Endothelial cell of hepatic sinusoid (primary cell): ENCODE measurements at regions not wholly inside any gene's neighbourhood (a gene's known extent, or its start where the extent isn't known, plus 50 kb on each side); places are given as distances from the start of the nearest gene placed in this dataset.
"Not testable (repeated sequence)": the region's sequence is repeated elsewhere in the genome, so short reads cannot be mapped to it uniquely, and the experiment has no call there.

Experiments
- in situ Hi-C: cut with HindIII; loops from 2 replicates; pipeline ENCODE4 v1.10.0; 2017; ENCODE audit warnings: low sequenced_read_pairs

DNA sequence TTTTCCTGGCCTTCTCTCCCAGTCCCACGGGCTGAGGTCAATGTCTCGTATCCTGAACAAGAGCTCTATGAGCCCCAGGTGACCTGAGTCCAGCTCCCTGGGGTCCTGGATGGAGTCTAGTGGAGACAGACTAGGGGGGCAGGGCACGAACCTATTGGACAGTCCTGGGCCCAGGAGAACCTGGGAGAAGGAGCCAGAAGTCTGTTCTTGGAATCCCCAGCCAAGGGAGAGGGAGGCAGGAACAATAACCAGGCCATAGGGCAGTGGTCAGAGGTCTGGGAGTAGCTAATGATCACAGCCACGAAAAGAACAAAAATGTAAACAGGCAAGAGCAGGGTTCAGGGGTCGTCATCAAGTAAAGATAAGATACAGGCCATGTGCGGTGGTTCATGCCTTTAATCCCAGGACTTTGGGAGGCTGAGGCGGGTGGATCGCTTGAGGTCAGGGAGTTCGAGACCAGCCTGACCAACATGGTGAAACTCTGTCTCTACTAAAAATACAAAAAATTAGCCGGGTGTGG, 60.8 kb downstream of the COPRS start:
- in situ Hi-C loops: no loop called here

DNA sequence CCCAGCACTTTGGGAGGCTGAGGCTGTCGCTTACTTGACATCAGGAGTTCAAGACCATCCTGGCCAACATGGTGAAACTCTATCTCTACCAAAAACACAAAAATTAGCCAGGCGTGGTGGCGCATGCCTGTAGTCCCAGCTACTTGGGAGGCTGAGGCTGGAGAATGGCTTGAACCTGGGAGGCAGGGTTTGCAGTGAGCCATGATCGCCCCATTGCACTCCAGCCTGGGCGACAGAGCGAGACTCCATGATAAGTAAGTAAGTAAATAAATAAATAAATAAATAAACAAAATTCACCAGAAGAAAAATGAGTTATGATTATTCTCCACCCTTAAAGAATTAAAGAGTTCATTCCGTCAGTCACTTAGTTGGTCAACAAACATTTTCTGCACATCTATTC, 63.1 kb downstream of the COPRS start:
- in situ Hi-C loops: not testable (repeated sequence)

DNA sequence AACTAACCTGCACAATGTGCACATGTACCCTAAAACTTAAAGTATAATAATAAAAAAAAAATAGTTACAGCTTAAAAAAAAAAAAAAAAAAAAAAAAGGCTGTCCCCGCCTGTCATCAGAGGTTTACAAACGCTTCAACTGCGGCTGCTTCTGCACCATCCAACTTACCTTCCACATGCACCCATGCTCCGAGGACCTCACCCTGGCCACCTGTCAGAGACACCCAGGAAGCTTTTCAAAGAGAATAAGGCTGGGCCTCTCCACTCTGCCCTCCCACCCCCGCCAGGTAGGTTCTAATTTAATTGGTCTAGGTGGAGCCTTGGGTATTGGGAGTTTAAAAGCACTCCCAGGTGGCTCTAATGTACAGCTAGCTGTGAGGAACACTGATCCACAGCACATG, 64.9 kb downstream of the COPRS start:
- in situ Hi-C loops: no loop called here

DNA sequence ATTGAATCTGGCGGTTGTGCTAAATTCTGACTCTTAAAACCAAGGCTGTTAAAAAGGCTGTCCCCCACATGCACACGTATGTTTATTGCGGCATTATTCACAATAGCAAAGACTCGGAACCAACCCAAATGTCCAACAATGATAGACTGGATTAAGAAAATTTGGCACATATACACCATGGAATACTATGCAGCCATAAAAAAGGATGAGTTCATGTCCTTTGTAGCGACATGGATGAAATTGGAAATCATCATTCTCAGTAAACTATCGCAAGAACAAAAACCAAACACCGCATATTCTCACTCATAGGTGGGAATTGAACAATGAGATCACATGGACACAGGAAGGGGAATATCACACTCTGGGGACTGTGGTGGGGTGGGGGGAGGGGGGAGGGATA, 65.4 kb downstream of the COPRS start:
- in situ Hi-C loops: not testable (repeated sequence)

GRCh38 chr17:31792007-31792585, 66.9 kb downstream of the COPRS start:
- in situ Hi-C loops: no loop called here

- in situ Hi-C loops: no loop called here
Measured at GRCh38 chr17:31789707-31790505, 69.1 kb downstream of the COPRS start.

DNA sequence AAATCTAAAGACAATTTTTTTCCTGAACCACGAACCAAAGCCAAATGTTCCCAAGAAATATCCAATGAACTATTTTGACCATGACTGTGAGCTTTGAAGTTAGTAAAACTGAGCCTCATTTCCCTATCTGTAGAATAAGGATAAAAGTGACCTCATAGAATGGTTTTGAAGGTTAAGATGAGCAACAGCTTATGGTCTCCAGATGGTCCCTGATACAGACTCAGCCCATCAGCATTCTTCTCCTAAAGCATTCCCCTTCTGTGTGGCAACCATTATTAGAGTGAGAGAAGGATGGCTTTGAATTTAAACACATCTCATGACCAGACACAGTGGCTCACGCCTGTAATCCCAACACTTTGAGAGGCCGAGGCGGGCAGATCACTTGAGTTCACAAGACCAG, 70.1 kb downstream of the COPRS start:
- in situ Hi-C loops: no loop called here

DNA sequence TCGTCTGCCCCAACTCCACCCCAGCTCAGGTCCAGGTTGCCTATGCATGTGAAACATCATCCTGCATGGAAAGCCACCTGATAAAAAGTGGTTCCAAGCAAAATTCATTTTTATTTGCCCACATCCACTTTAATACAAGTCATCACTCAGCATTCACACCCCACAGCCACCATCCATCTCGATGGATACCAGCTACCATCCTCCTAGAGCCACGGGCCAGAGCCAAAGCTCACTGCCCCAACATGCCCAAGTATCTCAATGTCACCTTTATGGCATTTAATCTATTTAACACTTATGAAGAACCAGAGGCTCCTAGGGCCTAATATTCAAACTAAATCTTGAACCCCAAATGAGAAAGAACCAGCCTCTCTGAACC, 70.5 kb downstream of the COPRS start:
- in situ Hi-C loops: no loop called here

- in situ Hi-C loops: no loop called here
Measured at GRCh38 chr17:31787857-31788570, 71.0 kb downstream of the COPRS start.

DNA sequence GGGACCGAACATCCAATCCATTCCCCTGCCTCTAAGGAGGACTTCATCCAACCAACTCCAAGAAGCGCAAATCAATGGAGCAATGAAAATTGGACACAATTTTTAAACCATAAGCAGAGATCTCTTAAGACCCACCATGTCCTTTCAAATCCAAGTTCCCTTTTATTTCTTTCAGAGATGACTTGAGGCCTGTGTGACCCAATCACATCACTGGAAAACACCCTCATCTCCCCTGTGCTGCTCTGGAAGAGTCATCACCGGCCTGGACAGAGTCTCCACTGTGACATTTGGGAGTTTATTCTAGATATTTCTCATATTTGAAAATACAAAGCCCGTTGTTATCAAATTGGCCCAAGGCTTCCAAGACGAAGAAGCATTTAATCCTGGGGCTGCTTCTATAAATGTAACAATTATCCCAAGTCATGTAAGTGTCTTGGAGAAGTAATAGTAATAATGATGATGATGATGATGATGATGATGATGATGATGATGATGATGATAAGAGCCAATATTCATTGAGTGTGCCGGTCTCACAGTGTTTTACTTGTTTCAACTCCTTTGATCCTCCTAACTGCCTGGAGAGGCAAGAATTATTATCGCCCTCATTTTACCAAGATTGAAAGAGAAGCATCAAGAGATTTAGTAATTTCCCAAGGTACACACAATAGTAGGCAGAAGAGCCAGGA, 72.1 kb downstream of the COPRS start:
- in situ Hi-C loops: no loop called here

DNA sequence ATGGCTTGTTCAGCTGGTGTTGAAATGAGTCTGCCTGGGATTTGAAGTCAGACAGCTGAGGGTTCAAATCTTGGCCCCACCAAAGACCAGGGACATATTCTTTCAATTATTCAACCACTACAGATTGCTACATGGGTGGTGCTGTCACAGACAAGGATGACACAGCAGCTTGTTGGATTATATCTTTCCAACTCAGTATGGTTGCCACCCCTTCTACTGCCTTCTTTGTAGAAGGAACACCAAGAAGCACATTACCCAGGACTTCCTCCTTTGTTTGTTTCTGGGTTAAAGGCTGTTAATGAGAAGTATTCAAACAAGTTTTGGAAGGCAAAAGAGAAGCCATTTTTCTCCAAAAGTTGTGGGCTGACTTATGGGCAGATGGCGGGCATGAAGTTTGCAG, 78.6 kb downstream of the COPRS start:
- in situ Hi-C loops: no loop called here

DNA sequence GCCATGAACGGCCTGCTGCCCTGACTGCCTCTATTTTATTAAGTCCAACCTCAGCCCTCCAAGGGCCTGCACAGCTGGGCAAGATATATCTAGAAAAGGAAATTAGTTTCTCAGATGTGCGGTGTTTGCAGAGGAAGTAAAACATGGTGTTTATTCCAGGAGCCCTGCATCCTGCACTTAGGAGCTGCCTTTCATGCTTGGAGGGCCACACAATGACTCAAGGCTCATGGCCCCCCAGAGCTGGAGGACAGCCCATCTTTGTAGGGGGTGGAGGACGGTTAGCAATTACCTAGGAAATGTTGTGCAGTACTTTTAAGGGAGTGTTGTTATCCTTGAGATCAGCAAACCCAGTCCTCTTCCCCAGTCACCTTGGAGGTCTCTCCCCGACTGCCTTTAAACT, 80.5 kb downstream of the COPRS start:
- in situ Hi-C loops: no loop called here

DNA sequence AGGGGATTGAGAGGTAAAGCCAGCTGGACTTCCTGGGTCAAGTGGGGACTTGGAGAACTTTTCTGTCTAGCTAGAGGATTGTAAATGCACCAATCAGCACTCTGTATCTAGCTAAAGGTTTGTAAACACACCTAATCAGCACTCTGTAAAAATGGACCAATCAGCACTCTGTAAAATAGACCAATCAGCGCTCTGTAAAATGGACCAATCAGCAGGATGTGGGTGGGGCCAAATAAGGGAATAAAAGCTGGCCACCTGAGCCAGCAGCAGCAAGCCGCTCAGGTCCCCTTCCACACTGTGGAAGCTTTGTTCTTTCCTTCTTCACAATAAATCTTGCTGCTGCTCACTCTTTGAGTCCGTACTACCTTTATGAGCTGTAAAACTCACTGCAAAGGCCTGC, 87.7 kb downstream of the COPRS start:
- in situ Hi-C loops: not testable (repeated sequence)

DNA sequence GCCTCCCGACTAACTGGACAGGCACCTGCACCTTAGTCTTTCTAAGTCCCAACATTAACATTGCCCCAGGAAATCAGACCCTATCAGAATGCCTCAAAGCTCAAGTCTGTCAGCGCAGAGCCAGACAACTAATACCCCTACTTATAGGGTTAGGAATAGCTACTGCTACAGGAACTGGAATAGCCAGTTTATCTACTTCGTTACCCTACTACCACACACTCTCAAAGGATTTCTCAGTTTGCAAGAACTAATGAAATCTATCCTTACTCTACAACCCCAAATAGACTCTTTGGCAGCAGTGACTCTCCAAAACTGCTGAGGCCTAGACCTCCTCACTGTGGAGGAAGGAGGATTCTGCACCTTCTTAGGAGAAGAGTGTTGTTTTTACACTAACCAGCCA, 88.5 kb downstream of the COPRS start:
- in situ Hi-C loops: not testable (repeated sequence)

GRCh38 chr17:31761836-31762510, 97.1 kb downstream of the COPRS start:
- in situ Hi-C loops: not testable (repeated sequence)

DNA sequence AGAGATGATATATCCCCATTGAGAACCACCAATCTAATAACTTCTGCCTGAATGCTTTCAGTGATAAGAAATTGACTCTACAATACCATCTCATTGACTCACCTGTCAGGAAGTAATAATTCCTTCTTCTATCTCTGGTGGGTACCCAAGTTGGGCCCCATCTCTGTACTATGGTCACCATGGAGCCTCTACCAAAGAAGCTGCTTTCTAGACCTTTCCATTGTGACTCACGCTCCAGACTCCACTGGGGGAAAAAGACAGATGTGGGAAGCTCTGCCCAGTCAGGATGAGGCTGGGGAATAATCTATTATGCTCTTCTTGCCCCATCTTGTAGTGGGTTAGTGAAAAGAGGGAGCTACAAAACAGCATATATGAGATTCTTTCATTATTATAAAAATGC, 100.4 kb downstream of the COPRS start:
- in situ Hi-C loops: no loop called here

DNA sequence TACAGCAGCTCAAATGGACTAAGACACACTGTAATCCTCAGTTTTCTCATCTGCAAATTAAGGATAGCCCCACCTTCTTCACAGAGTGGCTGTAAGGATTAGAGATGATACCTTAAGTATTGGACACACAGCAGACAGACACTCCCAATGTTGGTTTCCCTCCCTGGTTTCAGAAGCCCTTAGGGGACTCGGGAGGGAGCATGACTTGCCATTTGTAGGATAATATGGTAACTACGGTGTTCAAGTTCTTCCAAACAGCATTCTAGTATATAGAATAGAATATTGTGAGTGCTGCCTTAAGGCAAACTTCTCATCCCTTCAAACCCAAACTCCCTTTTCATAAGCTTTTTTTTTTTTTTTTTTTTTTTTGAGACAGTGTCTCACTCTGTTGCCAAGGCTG, 101.9 kb downstream of the COPRS start:
- in situ Hi-C loops: no loop called here

DNA sequence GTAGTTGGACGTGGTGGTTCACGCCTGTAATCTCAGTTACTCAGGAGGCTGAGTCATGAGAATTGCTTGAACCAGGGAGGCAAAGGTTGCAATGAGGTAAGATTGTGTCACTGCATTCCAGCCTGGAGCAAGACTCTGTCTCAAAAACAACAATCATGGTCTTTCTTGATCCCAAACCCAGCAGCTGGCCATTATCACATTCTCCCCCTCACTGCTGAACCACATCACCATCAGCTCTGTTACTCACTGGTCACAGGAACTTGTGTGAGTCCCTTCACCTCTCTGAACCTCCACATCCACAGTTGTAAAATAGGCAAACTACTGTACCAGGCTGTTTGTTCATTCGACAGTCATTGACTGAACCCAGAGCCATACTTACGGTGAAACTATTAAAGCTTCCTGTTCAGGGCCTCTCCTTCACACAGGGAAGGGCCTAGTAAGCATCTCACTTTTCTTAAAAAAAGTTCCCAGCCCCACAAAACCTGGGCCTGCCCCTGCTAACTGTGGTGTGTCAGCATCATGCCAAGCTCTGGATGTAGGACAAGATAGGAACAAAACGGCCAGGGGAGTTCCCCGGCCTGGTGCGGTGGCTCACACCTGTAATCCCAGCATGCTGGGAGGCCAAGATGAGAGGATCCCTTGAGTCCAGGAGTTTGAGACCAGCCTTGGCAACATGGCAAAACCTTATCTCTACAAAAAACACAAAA, 104.7 kb downstream of the COPRS start:
- in situ Hi-C loops: no loop called here

DNA sequence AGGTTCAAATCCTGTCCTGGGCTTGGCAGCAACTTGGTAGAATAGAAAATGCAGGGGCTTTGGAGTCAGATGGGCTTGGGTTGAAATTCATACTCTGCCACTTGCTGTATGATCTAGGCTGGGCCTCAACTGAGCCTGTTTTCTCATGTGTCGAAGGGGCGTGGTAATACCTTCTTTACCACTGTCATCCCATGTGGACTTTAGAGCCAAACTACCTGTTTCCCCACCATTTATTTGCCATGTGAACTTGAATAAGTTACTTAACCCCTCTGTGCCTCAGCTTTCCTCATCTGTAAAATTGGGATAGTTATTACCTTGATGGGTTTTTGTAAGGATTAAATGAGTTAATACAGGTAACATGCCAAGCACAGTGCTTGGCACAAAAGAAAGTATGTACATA, 106.0 kb downstream of the COPRS start:
- in situ Hi-C loops: no loop called here

DNA sequence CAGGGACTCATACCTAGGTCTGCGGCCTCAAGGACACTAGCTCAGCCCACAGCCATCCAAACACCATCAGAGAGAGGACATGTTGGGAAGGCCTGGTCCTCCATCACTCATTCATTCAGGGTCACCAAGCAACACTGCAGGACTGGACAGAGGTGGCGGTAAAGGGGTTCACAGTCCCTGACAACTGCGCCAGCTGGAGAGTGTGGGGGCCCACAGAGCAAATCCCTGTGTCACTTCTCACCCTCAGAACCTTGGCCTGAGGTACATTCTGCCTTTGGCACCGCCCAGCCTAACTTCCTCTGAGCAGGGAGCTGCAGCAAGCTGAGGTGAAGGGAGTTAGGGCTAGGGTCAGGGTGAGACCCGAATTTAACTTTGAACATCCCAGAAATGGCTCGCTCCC, 106.5 kb downstream of the COPRS start:
- in situ Hi-C loops: no loop called here
